HepG2 (cell line): ENCODE measurements at regions not wholly inside any gene's neighbourhood (a gene's known extent, or its start where the extent isn't known, plus 50 kb on each side); places are given as distances from the start of the nearest gene placed in this dataset.

Source experiments
- ATAC-seq: fragments of 200-7000 bp; cut with Tn5 transposase; 3 replicates; pipeline ENCODE4 v1.9.1; 2020; ENCODE audit warnings: mild to moderate bottlenecking, moderate library complexity
- BruUV-seq: library from RNA; stranded (reverse); fragments of 400-500 nt; replicated peaks from 2 replicates; lab custom pipeline; 2021; lab: Mats Ljungman, UMichigan
- CTCF ChIA-PET: fragments of 300-600 bp; formaldehyde crosslinking; extraction: SDS; loops from one replicate; lab custom pipeline; 2021; ENCODE audit warnings: low total read pairs, inconsistent platforms, low intra/inter-chr PET ratio; lab: Yijun Ruan, JAX
- POLR2A ChIA-PET: fragments of 350-600 bp; sonication (Branson Sonifier 250); formaldehyde crosslinking; loops from one replicate; lab custom pipeline; 2020; ENCODE audit warnings: antibody characterized with exemption, inconsistent platforms; lab: Yijun Ruan, JAX
- DNase-seq: peaks from one replicate; pipeline ENCODE4 v3.0.0-alpha.2; 2015; ENCODE audit warnings: low spot score
- FAIRE-seq: peaks from 3 replicates; lab custom pipeline; 2011; peaks lifted over from hg19 to GRCh38; lab: Jason Lieb, UNC
- H2AFZ ChIP-seq: one replicate; pipeline ENCODE4 v1.6.1; 2011; ENCODE audit warnings: low read length, inconsistent platforms
- H3K27ac ChIP-seq: fragments of 300-600 bp; 3 replicates; pipeline ENCODE4 v1.8.0; 2011; ENCODE audit warnings: mixed run types, mild to moderate bottlenecking, mixed read lengths, low read length, inconsistent platforms; ENCODE audit not compliant: insufficient read depth; ENCODE audit errors: extremely low read length
- H3K27me3 ChIP-seq, 2 experiments: fragments of 200-600 bp in 1 of 2; 2 replicates in 1 of 2; 3 replicates in 1 of 2; pipeline versions ENCODE4 v1.6.0 to v1.8.0; 2011; ENCODE audit warnings: low read length in 2 of 2, mild to moderate bottlenecking in 2 of 2, moderate library complexity in 2 of 2, inconsistent platforms in 1 of 2; ENCODE audit not compliant: insufficient read depth in 2 of 2, control insufficient read depth in 1 of 2
- H3K36me3 ChIP-seq, 2 experiments: fragments of 200-600 bp in 1 of 2; replicated peaks in 1 of 2; 2 replicates in 1 of 2; 3 replicates in 1 of 2; pipeline versions ENCODE4 v1.5.1 to v1.8.0; 2011; ENCODE audit warnings: low read length in 2 of 2, inconsistent platforms in 1 of 2; ENCODE audit not compliant: insufficient read depth in 2 of 2, control insufficient read depth in 1 of 2
- H3K4me1 ChIP-seq: 2 replicates; pipeline ENCODE4 v1.5.1; 2012; ENCODE audit warnings: low read length, inconsistent platforms; ENCODE audit not compliant: insufficient read depth
- H3K4me2 ChIP-seq: 2 replicates; pipeline ENCODE4 v1.6.0; 2011; ENCODE audit warnings: low read depth, low read length, inconsistent platforms
- H3K4me3 ChIP-seq, 3 experiments: fragments of 200-600 bp in 1 of 3; sonication (generic), shearing (Covaris generic) in 1 of 3; replicated peaks in 1 of 3; 2 replicates each; pipeline ENCODE4 v1.5.1; 2011 to 2016; ENCODE audit warnings: low read length in 3 of 3, inconsistent platforms in 2 of 3, low read depth in 2 of 3, mild to moderate bottlenecking in 2 of 3, control low read depth in 1 of 3, mixed read lengths in 1 of 3; ENCODE audit not compliant: insufficient read depth in 1 of 3
- H3K79me2 ChIP-seq: one replicate; pipeline ENCODE4 v1.6.1; 2011; ENCODE audit warnings: low read length, inconsistent platforms; ENCODE audit not compliant: insufficient read depth
- H3K9ac ChIP-seq: 2 replicates; pipeline ENCODE4 v1.6.0; 2011; ENCODE audit warnings: mild to moderate bottlenecking, low read depth, low read length, inconsistent platforms; ENCODE audit not compliant: insufficient read depth
- H3K9me3 ChIP-seq: 2 replicates; pipeline ENCODE4 v1.5.1; 2012; ENCODE audit warnings: mild to moderate bottlenecking, low read length
- H4K20me1 ChIP-seq: 2 replicates; pipeline ENCODE4 v1.6.0; 2011; ENCODE audit warnings: inconsistent platforms, mild to moderate bottlenecking, low read length, moderate library complexity; ENCODE audit not compliant: insufficient read depth
- ERF ChIP-seq: IDR thresholded peaks from 2 replicates; pipeline ENCODE4 v1.6.1; 2018; ENCODE audit warnings: missing biosample characterization, missing genetic modification reagents
- IRX3 ChIP-seq: sonication (generic); formaldehyde crosslinking; IDR thresholded peaks from 2 replicates; pipeline ENCODE4 v1.8.1; 2023; ENCODE audit warnings: mild to moderate bottlenecking, low read depth, missing genetic modification reagents, borderline replicate concordance
- KLF11 ChIP-seq: IDR thresholded peaks from 2 replicates; pipeline ENCODE4 v1.6.1; 2016; ENCODE audit warnings: missing compliant biosample characterization
- KMT2B ChIP-seq: IDR thresholded peaks from 2 replicates; pipeline ENCODE4 v1.6.1; 2016; ENCODE audit warnings: missing genetic modification reagents, missing compliant biosample characterization
- MEIS2 ChIP-seq: sonication (generic); formaldehyde crosslinking; IDR thresholded peaks from 2 replicates; pipeline ENCODE4 v1.9.0; 2021; ENCODE audit warnings: mild to moderate bottlenecking, missing genetic modification reagents
- SALL1 ChIP-seq: sonication (generic); formaldehyde crosslinking; IDR thresholded peaks from 2 replicates; pipeline ENCODE4 v1.8.0; 2022; ENCODE audit warnings: mild to moderate bottlenecking, missing genetic modification reagents
- ZC3H13 ChIP-seq: sonication (generic); formaldehyde crosslinking; IDR thresholded peaks from 2 replicates; pipeline ENCODE4 v1.8.1; 2023; ENCODE audit warnings: mild to moderate bottlenecking, missing genetic modification reagents, moderate library complexity
- ZNF335 ChIP-seq: sonication (generic); formaldehyde crosslinking; IDR thresholded peaks from 2 replicates; pipeline ENCODE4 v1.4.0; 2020; ENCODE audit warnings: missing genetic modification reagents
- WGBS: methylation state at CpG from one replicate; pipeline ENCODE4 v1.1.6; 2017; ENCODE audit warnings: low lambda C conversion rate; 5-methylcytosine and 5-hydroxymethylcytosine counted together
- in situ Hi-C: cut with HindIII; loops from 2 replicates; pipeline ENCODE4 v1.10.0; 2017; ENCODE audit warnings: low pct_unique_long_range_greater_than_20kb; ENCODE audit not compliant: extremely low pct_ligation_motif_present
- intact Hi-C: fragments of 100-400 bp; cut with micrococcal nuclease; formaldehyde crosslinking; loops from one replicate; pipeline ENCODE4 v1.10.0; 2022; ENCODE audit not compliant: unreplicated experiment
- TF ChIP-seq, protein P1 (sequence below): fragments of 450-650 bp; IDR thresholded peaks from 2 replicates; pipeline ENCODE4 v1.6.1; 2016
- TF ChIP-seq, protein P2 (sequence below): IDR thresholded peaks from 2 replicates; pipeline ENCODE4 v1.6.1; 2018; ENCODE audit warnings: missing genetic modification reagents
- TF ChIP-seq, protein P3 (sequence below): sonication (generic); formaldehyde crosslinking; IDR thresholded peaks from 2 replicates; pipeline ENCODE4 v1.4.0; 2020; ENCODE audit warnings: missing genetic modification reagents, borderline replicate concordance

DNA sequence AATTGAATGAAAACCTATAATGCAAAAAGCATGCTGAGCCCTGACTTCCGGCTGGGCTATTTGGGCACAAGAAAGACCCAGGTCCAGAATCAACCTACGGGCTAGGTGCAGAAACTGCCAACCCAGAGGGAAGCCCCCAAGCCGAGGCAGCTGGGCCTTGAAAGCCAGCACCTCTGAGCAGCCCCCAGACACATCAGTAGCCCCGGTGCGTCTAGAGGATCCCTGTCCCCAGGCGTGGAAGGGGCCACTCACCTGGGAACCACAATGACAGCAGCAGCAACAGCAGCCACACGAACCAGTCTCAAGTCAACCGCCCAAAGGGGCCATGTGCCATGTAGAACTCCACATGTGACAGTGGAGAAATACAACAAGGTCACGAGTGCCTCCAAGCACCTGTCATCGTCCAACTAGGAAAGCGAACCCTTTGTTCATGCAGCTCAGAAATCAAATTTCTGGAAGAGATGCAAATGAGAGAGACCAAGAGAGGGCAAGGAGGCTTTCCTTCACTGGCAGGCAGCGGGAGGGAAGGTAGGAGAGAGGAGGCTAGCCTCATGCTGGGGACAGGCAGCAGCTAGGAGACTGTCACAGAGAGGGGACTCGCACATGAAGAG lies 57.5 kb upstream of the CHST15 start:
- TF ChIP-seq SALL1 (CRISPR knock-in tag) = no peak
- TF ChIP-seq MEIS2 (CRISPR knock-in tag) = no peak
- no peak for TF ChIP-seq ZC3H13
- TF ChIP-seq, protein P1, sequence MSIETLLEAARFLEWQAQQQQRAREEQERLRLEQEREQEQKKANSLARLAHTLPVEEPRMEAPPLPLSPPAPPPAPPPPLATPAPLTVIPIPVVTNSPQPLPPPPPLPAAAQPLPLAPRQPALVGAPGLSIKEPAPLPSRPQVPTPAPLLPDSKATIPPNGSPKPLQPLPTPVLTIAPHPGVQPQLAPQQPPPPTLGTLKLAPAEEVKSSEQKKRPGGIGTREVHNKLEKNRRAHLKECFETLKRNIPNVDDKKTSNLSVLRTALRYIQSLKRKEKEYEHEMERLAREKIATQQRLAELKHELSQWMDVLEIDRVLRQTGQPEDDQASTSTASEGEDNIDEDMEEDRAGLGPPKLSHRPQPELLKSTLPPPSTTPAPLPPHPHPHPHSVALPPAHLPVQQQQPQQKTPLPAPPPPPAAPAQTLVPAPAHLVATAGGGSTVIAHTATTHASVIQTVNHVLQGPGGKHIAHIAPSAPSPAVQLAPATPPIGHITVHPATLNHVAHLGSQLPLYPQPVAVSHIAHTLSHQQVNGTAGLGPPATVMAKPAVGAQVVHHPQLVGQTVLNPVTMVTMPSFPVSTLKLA = peak; percentile 96
- TF ChIP-seq ERF (CRISPR knock-in tag) = no peak
- no peak for TF ChIP-seq ZNF335 (CRISPR knock-in tag)
- WGBS = 69% methylated on average over 7 of the region's 13 CpGs
- Histone ChIP-seq H3K9me3 (no peaks in the 10 kb centered on the region), H4K20me1 (no peaks in the 10 kb centered on the region), H3K27ac (no peak overlapping the region), H3K4me3 (no peak overlapping the region), H3K4me1 (peaks cover 33% of the 10 kb centered on the region), H3K9ac (no peak overlapping the region), H3K79me2 (no peaks in the 10 kb centered on the region), H2AFZ (no peak overlapping the region), H3K4me2 (no peak overlapping the region), H3K36me3 (no peaks in the 10 kb centered on the region), H3K27me3 (peaks cover 0 to 11% of the 10 kb centered on the region in 2 experiments; a peak in 3 of 5 replicates)
- DNase-seq (no peak), FAIRE-seq (no peak), ATAC-seq (no peak)
- ChIA-PET CTCF (no interaction called here), POLR2A (no interaction called here)
- in situ Hi-C loops = no loop called here
- intact Hi-C loops = loop anchor here (10.0 kb wide), 2 partner anchors 126 to 156 kb away; no protein-coding TSS in a partner anchor
- no TSS peak for BruUV-seq

DNA sequence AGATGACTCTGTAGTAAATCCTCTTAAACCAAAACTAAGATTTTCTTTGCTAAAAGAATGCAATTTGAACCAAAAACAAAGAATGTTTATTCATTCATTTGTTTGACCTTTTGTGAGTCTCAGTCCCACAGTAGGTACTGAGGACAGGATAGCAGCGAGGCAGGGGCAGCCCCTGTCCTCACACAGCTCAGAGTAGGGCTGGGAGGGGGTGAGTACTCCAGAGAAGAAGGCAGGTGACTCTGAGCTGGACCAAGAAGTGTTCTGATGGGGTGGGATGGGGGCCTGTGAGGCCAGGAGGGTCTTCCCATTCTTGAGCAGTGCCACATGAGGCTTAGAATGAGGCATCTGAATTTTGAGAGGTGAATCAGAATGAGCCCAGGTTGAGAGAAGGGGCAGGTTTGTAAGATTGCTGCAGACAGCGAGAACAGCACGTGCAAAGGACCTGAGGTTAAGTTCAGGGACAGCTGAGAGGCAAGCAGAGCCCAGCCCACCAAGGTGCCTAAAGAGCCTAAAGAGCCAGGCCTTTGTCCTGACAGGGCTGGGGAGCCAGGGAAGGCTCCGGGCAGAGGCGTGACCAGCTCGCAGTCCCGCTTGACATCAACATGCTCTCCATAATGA lies 56.9 kb upstream of the CHST15 start:
- ChIA-PET POLR2A (no interaction called here), CTCF (no interaction called here)
- no TSS peak for BruUV-seq
- 48% methylated on average over 4 of the region's 7 CpGs for WGBS
- Histone ChIP-seq H3K27ac (no peak overlapping the region), H3K79me2 (no peaks in the 10 kb centered on the region), H3K36me3 (no peaks in the 10 kb centered on the region), H3K4me3 (no peak overlapping the region), H4K20me1 (no peaks in the 10 kb centered on the region), H3K9ac (no peak overlapping the region), H2AFZ (no peak overlapping the region), H3K27me3 (peaks cover 0 to 15% of the 10 kb centered on the region in 2 experiments; a peak in 4 of 5 replicates), H3K4me1 (peaks cover 27% of the 10 kb centered on the region), H3K9me3 (no peaks in the 10 kb centered on the region), H3K4me2 (no peak overlapping the region)
- intact Hi-C loops (loop anchor here (10.0 kb wide), 2 partner anchors 125 to 155 kb away; no protein-coding TSS in a partner anchor), in situ Hi-C loops (no loop called here)
- FAIRE-seq = no peak
- ATAC-seq = no peak
- no peak for DNase-seq
- TF ChIP-seq IRX3 (CRISPR knock-in tag) = no peak
- no peak for TF ChIP-seq KMT2B
- TF ChIP-seq KLF11 (CRISPR knock-in tag) = no peak
- TF ChIP-seq, protein P2, sequence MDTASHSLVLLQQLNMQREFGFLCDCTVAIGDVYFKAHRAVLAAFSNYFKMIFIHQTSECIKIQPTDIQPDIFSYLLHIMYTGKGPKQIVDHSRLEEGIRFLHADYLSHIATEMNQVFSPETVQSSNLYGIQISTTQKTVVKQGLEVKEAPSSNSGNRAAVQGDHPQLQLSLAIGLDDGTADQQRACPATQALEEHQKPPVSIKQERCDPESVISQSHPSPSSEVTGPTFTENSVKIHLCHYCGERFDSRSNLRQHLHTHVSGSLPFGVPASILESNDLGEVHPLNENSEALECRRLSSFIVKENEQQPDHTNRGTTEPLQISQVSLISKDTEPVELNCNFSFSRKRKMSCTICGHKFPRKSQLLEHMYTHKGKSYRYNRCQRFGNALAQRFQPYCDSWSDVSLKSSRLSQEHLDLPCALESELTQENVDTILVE = no peak
- TF ChIP-seq, protein P3, sequence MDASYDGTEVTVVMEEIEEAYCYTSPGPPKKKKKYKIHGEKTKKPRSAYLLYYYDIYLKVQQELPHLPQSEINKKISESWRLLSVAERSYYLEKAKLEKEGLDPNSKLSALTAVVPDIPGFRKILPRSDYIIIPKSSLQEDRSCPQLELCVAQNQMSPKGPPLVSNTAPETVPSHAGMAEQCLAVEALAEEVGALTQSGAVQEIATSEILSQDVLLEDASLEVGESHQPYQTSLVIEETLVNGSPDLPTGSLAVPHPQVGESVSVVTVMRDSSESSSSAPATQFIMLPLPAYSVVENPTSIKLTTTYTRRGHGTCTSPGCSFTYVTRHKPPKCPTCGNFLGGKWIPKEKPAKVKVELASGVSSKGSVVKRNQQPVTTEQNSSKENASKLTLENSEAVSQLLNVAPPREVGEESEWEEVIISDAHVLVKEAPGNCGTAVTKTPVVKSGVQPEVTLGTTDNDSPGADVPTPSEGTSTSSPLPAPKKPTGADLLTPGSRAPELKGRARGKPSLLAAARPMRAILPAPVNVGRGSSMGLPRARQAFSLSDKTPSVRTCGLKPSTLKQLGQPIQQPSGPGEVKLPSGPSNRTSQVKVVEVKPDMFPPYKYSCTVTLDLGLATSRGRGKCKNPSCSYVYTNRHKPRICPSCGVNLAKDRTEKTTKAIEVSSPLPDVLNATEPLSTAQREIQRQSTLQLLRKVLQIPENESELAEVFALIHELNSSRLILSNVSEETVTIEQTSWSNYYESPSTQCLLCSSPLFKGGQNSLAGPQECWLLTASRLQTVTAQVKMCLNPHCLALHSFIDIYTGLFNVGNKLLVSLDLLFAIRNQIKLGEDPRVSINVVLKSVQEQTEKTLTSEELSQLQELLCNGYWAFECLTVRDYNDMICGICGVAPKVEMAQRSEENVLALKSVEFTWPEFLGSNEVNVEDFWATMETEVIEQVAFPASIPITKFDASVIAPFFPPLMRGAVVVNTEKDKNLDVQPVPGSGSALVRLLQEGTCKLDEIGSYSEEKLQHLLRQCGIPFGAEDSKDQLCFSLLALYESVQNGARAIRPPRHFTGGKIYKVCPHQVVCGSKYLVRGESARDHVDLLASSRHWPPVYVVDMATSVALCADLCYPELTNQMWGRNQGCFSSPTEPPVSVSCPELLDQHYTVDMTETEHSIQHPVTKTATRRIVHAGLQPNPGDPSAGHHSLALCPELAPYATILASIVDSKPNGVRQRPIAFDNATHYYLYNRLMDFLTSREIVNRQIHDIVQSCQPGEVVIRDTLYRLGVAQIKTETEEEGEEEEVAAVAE = no peak
